ENCODE measurements at regions not wholly inside any gene's neighbourhood (a gene's known extent, or its start where the extent isn't known, plus 50 kb on each side); places are given as distances from the start of the nearest gene placed in this dataset.
"Not testable (repeated sequence)": the region's sequence is repeated elsewhere in the genome, so short reads cannot be mapped to it uniquely, and the experiment has no call there.

- DNase-seq (ENCODE audit: low read depth in 3 of 3, low spot score in 2 of 3): no peak
Observed at GRCh38 chrX:121283921-121284320, 236.5 kb downstream of the GLUD2 start.

- no peak for DNase-seq (ENCODE audit: low read depth in 3 of 3, low spot score in 2 of 3)
Observed at GRCh38 chrX:121298499-121298898, 251.1 kb downstream of the GLUD2 start.

GRCh38 chrX:121301356-121301755 is 253.9 kb downstream of the GLUD2 start:
- no peak for DNase-seq (ENCODE audit: low read depth in 3 of 3, low spot score in 2 of 3)

GRCh38 chrX:121301822-121302221 is 254.4 kb downstream of the GLUD2 start:
- no peak for DNase-seq (ENCODE audit: low read depth in 3 of 3, low spot score in 2 of 3)

- DNase-seq (ENCODE audit: low read depth in 3 of 3, low spot score in 2 of 3): no peak
Observed at GRCh38 chrX:121307449-121307848, 260.0 kb downstream of the GLUD2 start.

- DNase-seq (ENCODE audit: low read depth in 3 of 3, low spot score in 2 of 3): peak in 2 of 3 donors; percentile 5 to 8
Observed at GRCh38 chrX:121308276-121308805, 260.9 kb downstream of the GLUD2 start.

GRCh38 chrX:121310820-121311219 is 263.4 kb downstream of the GLUD2 start:
- DNase-seq (ENCODE audit: low read depth in 3 of 3, low spot score in 2 of 3): no peak

GRCh38 chrX:121320441-121320840 is 273.0 kb downstream of the GLUD2 start:
- no peak for DNase-seq (ENCODE audit: low read depth in 3 of 3, low spot score in 2 of 3)

GRCh38 chrX:121322159-121322558 is 274.7 kb downstream of the GLUD2 start:
- no peak for DNase-seq (ENCODE audit: low read depth in 3 of 3, low spot score in 2 of 3)

GRCh38 chrX:121323337-121323736 is 275.9 kb downstream of the GLUD2 start:
- no peak for DNase-seq (ENCODE audit: low read depth in 3 of 3, low spot score in 2 of 3)

GRCh38 chrX:121333942-121334341 is 286.5 kb downstream of the GLUD2 start:
- no peak for DNase-seq (ENCODE audit: low read depth in 3 of 3, low spot score in 2 of 3)

GRCh38 chrX:121336831-121337421 is 289.5 kb downstream of the GLUD2 start:
- DNase-seq (ENCODE audit: low read depth in 3 of 3, low spot score in 2 of 3): no peak

GRCh38 chrX:121337816-121338215 is 290.4 kb downstream of the GLUD2 start:
- no peak for DNase-seq (ENCODE audit: low read depth in 3 of 3, low spot score in 2 of 3)

GRCh38 chrX:121349263-121349662 is 301.9 kb downstream of the GLUD2 start:
- DNase-seq (ENCODE audit: low read depth in 3 of 3, low spot score in 2 of 3): no peak

GRCh38 chrX:121356139-121356849 is 308.9 kb downstream of the GLUD2 start:
- DNase-seq (ENCODE audit: low read depth in 3 of 3, low spot score in 2 of 3): no peak

GRCh38 chrX:121356850-121357171 is 309.4 kb downstream of the GLUD2 start:
- DNase-seq (ENCODE audit: low read depth in 3 of 3, low spot score in 2 of 3): no peak

GRCh38 chrX:121360280-121360679 is 312.9 kb downstream of the GLUD2 start:
- no peak for DNase-seq (ENCODE audit: low read depth in 3 of 3, low spot score in 2 of 3)

GRCh38 chrX:121365572-121366161 is 318.3 kb downstream of the GLUD2 start:
- no peak for DNase-seq (ENCODE audit: low read depth in 3 of 3, low spot score in 2 of 3)

- no peak for DNase-seq (ENCODE audit: low read depth in 3 of 3, low spot score in 2 of 3)
Observed at GRCh38 chrX:121374471-121374870, 327.1 kb downstream of the GLUD2 start.

GRCh38 chrX:121381915-121382314 is 334.5 kb downstream of the GLUD2 start:
- DNase-seq (ENCODE audit: low read depth in 3 of 3, low spot score in 2 of 3): not testable (repeated sequence)

GRCh38 chrX:121389976-121390714 is 342.7 kb downstream of the GLUD2 start:
- DNase-seq (ENCODE audit: low read depth in 3 of 3, low spot score in 2 of 3): no peak

All from right renal cortex interstitium (tissue), 3 donors.